ENCODE measurements at regions not wholly inside any gene's neighbourhood (a gene's known extent, or its start where the extent isn't known, plus 50 kb on each side); places are given as distances from the start of the nearest gene placed in this dataset.

- TF ChIP-seq CTCF (conservative IDR thresholded peaks at IDR 0.05; ENCODE audit: low read depth, low read length) (no peak), EZH2 (IDR thresholded peaks at IDR 0.05; ENCODE audit: borderline replicate concordance, low read depth, low read length, poor library complexity, severe bottlenecking) (no peak)
Measured at GRCh38 chr15:87702270-87702669, 554.3 kb downstream of the NTRK3 start.

Measured in A673 (cell line).